ENCODE measurements at regions not wholly inside any gene's neighbourhood (a gene's known extent, or its start where the extent isn't known, plus 50 kb on each side); places are given as distances from the start of the nearest gene placed in this dataset.
"Not testable (repeated sequence)": the region's sequence is repeated elsewhere in the genome, so short reads cannot be mapped to it uniquely, and the experiment has no call there.

- DNase-seq = no peak
Observed at GRCh38 chr6:68053805-68054373, 581.2 kb upstream of the ADGRB3 start.

- DNase-seq = no peak
Observed at GRCh38 chr6:68052234-68052633, 582.8 kb upstream of the ADGRB3 start.

- DNase-seq = no peak
Observed at GRCh38 chr6:68049562-68049961, 585.5 kb upstream of the ADGRB3 start.

GRCh38 chr6:68046756-68047155 is 588.3 kb upstream of the ADGRB3 start:
- DNase-seq = no peak

- DNase-seq = no peak
Observed at GRCh38 chr6:68046302-68046701, 588.8 kb upstream of the ADGRB3 start.

GRCh38 chr6:68045193-68045592 is 589.9 kb upstream of the ADGRB3 start:
- no peak for DNase-seq

- DNase-seq = no peak
Observed at GRCh38 chr6:68044264-68044663, 590.8 kb upstream of the ADGRB3 start.

- no peak for DNase-seq
Observed at GRCh38 chr6:68043122-68043398, 592.0 kb upstream of the ADGRB3 start.

GRCh38 chr6:68042339-68043121 is 592.6 kb upstream of the ADGRB3 start:
- no peak for DNase-seq

GRCh38 chr6:68040780-68041179 is 594.3 kb upstream of the ADGRB3 start:
- no peak for DNase-seq

- DNase-seq = no peak
Observed at GRCh38 chr6:68040312-68040778, 594.7 kb upstream of the ADGRB3 start.

- no peak for DNase-seq
Observed at GRCh38 chr6:68039641-68040311, 595.3 kb upstream of the ADGRB3 start.

- DNase-seq = no peak
Observed at GRCh38 chr6:68038815-68039408, 596.2 kb upstream of the ADGRB3 start.

- DNase-seq = no peak
Observed at GRCh38 chr6:68032217-68032616, 602.9 kb upstream of the ADGRB3 start.

- no peak for DNase-seq
Observed at GRCh38 chr6:68031054-68031453, 604.0 kb upstream of the ADGRB3 start.

- no peak for DNase-seq
Observed at GRCh38 chr6:68026483-68026882, 608.6 kb upstream of the ADGRB3 start.

- DNase-seq = no peak
Observed at GRCh38 chr6:68025764-68026163, 609.3 kb upstream of the ADGRB3 start.

- no peak for DNase-seq
Observed at GRCh38 chr6:68024570-68025269, 610.4 kb upstream of the ADGRB3 start.

GRCh38 chr6:68022968-68023367 is 612.1 kb upstream of the ADGRB3 start:
- not testable (repeated sequence) for DNase-seq

- DNase-seq = no peak
Observed at GRCh38 chr6:68013780-68014515, 621.1 kb upstream of the ADGRB3 start.

- no peak for DNase-seq
Observed at GRCh38 chr6:68012822-68013221, 622.3 kb upstream of the ADGRB3 start.

- DNase-seq = no peak
Observed at GRCh38 chr6:68010936-68011335, 624.1 kb upstream of the ADGRB3 start.

GRCh38 chr6:68008445-68008844 is 626.6 kb upstream of the ADGRB3 start:
- no peak for DNase-seq
